Fibroblast of lung (primary cell): ENCODE measurements at regions not wholly inside any gene's neighbourhood (a gene's known extent, or its start where the extent isn't known, plus 50 kb on each side); places are given as distances from the start of the nearest gene placed in this dataset.
"Not testable (repeated sequence)": the region's sequence is repeated elsewhere in the genome, so short reads cannot be mapped to it uniquely, and the experiment has no call there.

Experiments
- EZH2 ChIP-seq: IDR thresholded peaks from 2 replicates; pipeline ENCODE4 v1.5.1; 2012; ENCODE audit warnings: low read length, control low read depth, mild to moderate bottlenecking; ENCODE audit errors: missing control alignments
- TF ChIP-seq, protein P1 (sequence below), 2 donors: IDR thresholded peaks in 1 of 2; conservative IDR thresholded peaks in 1 of 2; 1 replicate in 1 of 2; 2 replicates in 1 of 2; pipeline ENCODE4 v1.5.1; 2011 to 2012; ENCODE audit warnings: low read length in 2 of 2, control low read depth in 1 of 2, inconsistent platforms in 1 of 2, low read depth in 1 of 2, mild to moderate bottlenecking in 1 of 2

DNA sequence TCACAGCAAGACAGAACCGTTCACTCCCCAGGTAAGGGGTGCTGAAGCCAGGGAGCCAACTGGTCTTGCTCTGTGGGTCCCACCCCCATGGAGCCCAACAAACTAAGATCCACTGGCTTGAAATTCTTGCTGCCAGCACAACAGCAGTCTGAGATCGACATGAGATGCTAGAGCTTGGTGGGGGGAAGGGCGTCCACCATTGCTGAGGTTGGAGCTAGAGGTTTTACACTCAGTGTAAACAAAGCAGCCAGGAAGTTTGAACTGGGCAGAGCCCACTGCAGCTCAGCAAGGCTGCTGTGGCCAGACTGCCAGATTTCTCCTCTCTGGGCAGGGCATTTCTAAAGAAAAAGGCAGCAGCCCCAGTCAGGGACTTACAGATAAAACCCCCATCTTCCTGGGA, 1419.9 kb upstream of the ADGRL3 start:
- TF ChIP-seq, protein P1, sequence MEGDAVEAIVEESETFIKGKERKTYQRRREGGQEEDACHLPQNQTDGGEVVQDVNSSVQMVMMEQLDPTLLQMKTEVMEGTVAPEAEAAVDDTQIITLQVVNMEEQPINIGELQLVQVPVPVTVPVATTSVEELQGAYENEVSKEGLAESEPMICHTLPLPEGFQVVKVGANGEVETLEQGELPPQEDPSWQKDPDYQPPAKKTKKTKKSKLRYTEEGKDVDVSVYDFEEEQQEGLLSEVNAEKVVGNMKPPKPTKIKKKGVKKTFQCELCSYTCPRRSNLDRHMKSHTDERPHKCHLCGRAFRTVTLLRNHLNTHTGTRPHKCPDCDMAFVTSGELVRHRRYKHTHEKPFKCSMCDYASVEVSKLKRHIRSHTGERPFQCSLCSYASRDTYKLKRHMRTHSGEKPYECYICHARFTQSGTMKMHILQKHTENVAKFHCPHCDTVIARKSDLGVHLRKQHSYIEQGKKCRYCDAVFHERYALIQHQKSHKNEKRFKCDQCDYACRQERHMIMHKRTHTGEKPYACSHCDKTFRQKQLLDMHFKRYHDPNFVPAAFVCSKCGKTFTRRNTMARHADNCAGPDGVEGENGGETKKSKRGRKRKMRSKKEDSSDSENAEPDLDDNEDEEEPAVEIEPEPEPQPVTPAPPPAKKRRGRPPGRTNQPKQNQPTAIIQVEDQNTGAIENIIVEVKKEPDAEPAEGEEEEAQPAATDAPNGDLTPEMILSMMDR (conservative IDR thresholded peaks at IDR 0.05 in 1 of 2, IDR thresholded peaks at IDR 0.05 in 1 of 2; ENCODE audit: low read depth in 1 of 2, low read length in 2 of 2), result not testable (repeated sequence)
- TF ChIP-seq EZH2, result not testable (repeated sequence)
